BLaER1 (cell line): ENCODE measurements at regions not wholly inside any gene's neighbourhood (a gene's known extent, or its start where the extent isn't known, plus 50 kb on each side); places are given as distances from the start of the nearest gene placed in this dataset.

ENCODE experiments used
- H3K27ac ChIP-seq: shearing (Covaris generic); formaldehyde crosslinking; 2 replicates; pipeline ENCODE4 v1.8.1; 2022
- H3K27me3 ChIP-seq: shearing (Covaris generic); formaldehyde crosslinking; 2 replicates; pipeline ENCODE4 v1.8.1; 2022
- H3K36me3 ChIP-seq: shearing (Covaris generic); formaldehyde crosslinking; 2 replicates; pipeline ENCODE4 v1.8.1; 2022
- H3K4me1 ChIP-seq: shearing (Covaris generic); formaldehyde crosslinking; 2 replicates; pipeline ENCODE4 v1.8.1; 2022
- H3K4me2 ChIP-seq: shearing (Covaris generic); formaldehyde crosslinking; 2 replicates; pipeline ENCODE4 v1.8.1; 2022
- H3K4me3 ChIP-seq: shearing (Covaris generic); formaldehyde crosslinking; 2 replicates; pipeline ENCODE4 v1.8.1; 2022
- H3K9ac ChIP-seq: shearing (Covaris generic); formaldehyde crosslinking; 2 replicates; pipeline ENCODE4 v1.8.1; 2022
- H3K9me3 ChIP-seq: shearing (Covaris generic); formaldehyde crosslinking; 2 replicates; pipeline ENCODE4 v1.8.1; 2022
- H4K20me1 ChIP-seq: shearing (Covaris generic); formaldehyde crosslinking; 2 replicates; pipeline ENCODE4 v1.8.1; 2022
- Cebpa-rat ChIP-seq: shearing (Covaris generic); IDR thresholded peaks from 2 replicates; pipeline ENCODE4 v1.8.1; 2022

- H3K27ac ChIP-seq = no peak overlapping the region
- TF ChIP-seq Cebpa-rat = no peak
- H3K9me3 ChIP-seq = no peaks in the 10 kb centered on the region
- no peak overlapping the region for H3K4me2 ChIP-seq
- no peaks in the 10 kb centered on the region for H3K36me3 ChIP-seq
- H3K27me3 ChIP-seq = no peaks in the 10 kb centered on the region
- H3K4me3 ChIP-seq = no peak overlapping the region
- no peaks in the 10 kb centered on the region for H4K20me1 ChIP-seq
- no peak overlapping the region for H3K9ac ChIP-seq
- no peaks in the 10 kb centered on the region for H3K4me1 ChIP-seq
Observed at GRCh38 chr2:19208479-19209199, 149.8 kb downstream of the OSR1 start.

- no peaks in the 10 kb centered on the region for H3K9me3 ChIP-seq
- H4K20me1 ChIP-seq = no peaks in the 10 kb centered on the region
- H3K9ac ChIP-seq = no peak overlapping the region
- no peaks in the 10 kb centered on the region for H3K36me3 ChIP-seq
- no peak overlapping the region for H3K27ac ChIP-seq
- H3K4me3 ChIP-seq = no peak overlapping the region
- H3K4me1 ChIP-seq = no peaks in the 10 kb centered on the region
- no peaks in the 10 kb centered on the region for H3K27me3 ChIP-seq
- TF ChIP-seq Cebpa-rat = no peak
- no peak overlapping the region for H3K4me2 ChIP-seq
Observed at GRCh38 chr2:19207452-19207851, 151.0 kb downstream of the OSR1 start.

GRCh38 chr2:19205983-19206533 lies 152.4 kb downstream of the OSR1 start:
- H3K4me2 ChIP-seq = no peak overlapping the region
- H3K27me3 ChIP-seq = no peaks in the 10 kb centered on the region
- no peaks in the 10 kb centered on the region for H3K36me3 ChIP-seq
- no peak overlapping the region for H3K9ac ChIP-seq
- no peak overlapping the region for H3K4me3 ChIP-seq
- no peak overlapping the region for H3K27ac ChIP-seq
- H3K4me1 ChIP-seq = no peaks in the 10 kb centered on the region
- no peaks in the 10 kb centered on the region for H4K20me1 ChIP-seq
- H3K9me3 ChIP-seq = no peaks in the 10 kb centered on the region
- TF ChIP-seq Cebpa-rat = no peak

- Histone ChIP-seq H3K36me3 (no peaks in the 10 kb centered on the region), H3K4me3 (no peak overlapping the region), H3K27ac (no peak overlapping the region), H3K4me2 (no peak overlapping the region), H3K9ac (no peak overlapping the region), H3K9me3 (no peaks in the 10 kb centered on the region), H3K27me3 (no peaks in the 10 kb centered on the region), H4K20me1 (no peaks in the 10 kb centered on the region), H3K4me1 (no peaks in the 10 kb centered on the region)
- no peak for TF ChIP-seq Cebpa-rat
Observed at GRCh38 chr2:19203866-19204265, 154.6 kb downstream of the OSR1 start.

GRCh38 chr2:19201911-19202462 lies 156.4 kb downstream of the OSR1 start:
- Histone ChIP-seq H3K4me1 (no peaks in the 10 kb centered on the region), H3K27ac (no peak overlapping the region), H3K36me3 (no peaks in the 10 kb centered on the region), H3K27me3 (no peaks in the 10 kb centered on the region), H3K9me3 (no peaks in the 10 kb centered on the region), H3K4me3 (no peak overlapping the region), H3K9ac (no peak overlapping the region), H4K20me1 (no peaks in the 10 kb centered on the region), H3K4me2 (no peak overlapping the region)
- no peak for TF ChIP-seq Cebpa-rat

GRCh38 chr2:19198381-19198780 lies 160.0 kb downstream of the OSR1 start:
- Histone ChIP-seq H3K9ac (no peak overlapping the region), H3K4me1 (no peaks in the 10 kb centered on the region), H3K4me2 (no peak overlapping the region), H3K9me3 (no peaks in the 10 kb centered on the region), H4K20me1 (no peaks in the 10 kb centered on the region), H3K4me3 (no peak overlapping the region), H3K27me3 (no peaks in the 10 kb centered on the region), H3K27ac (no peak overlapping the region), H3K36me3 (no peaks in the 10 kb centered on the region)
- TF ChIP-seq Cebpa-rat = no peak

- no peak overlapping the region for H3K27ac ChIP-seq
- TF ChIP-seq Cebpa-rat = no peak
- H3K36me3 ChIP-seq = no peaks in the 10 kb centered on the region
- no peak overlapping the region for H3K4me2 ChIP-seq
- H4K20me1 ChIP-seq = no peaks in the 10 kb centered on the region
- no peaks in the 10 kb centered on the region for H3K27me3 ChIP-seq
- no peaks in the 10 kb centered on the region for H3K9me3 ChIP-seq
- no peak overlapping the region for H3K9ac ChIP-seq
- no peak overlapping the region for H3K4me3 ChIP-seq
- H3K4me1 ChIP-seq = no peaks in the 10 kb centered on the region
Observed at GRCh38 chr2:19195661-19196060, 162.8 kb downstream of the OSR1 start.

- Histone ChIP-seq H3K36me3 (no peaks in the 10 kb centered on the region), H3K4me3 (no peak overlapping the region), H3K27me3 (no peaks in the 10 kb centered on the region), H3K4me2 (no peak overlapping the region), H4K20me1 (no peaks in the 10 kb centered on the region), H3K27ac (no peak overlapping the region), H3K4me1 (no peaks in the 10 kb centered on the region), H3K9ac (no peak overlapping the region), H3K9me3 (no peaks in the 10 kb centered on the region)
- TF ChIP-seq Cebpa-rat = no peak
Observed at GRCh38 chr2:19189391-19189790, 169.0 kb downstream of the OSR1 start.

- Histone ChIP-seq H4K20me1 (no peaks in the 10 kb centered on the region), H3K27ac (no peak overlapping the region), H3K27me3 (no peaks in the 10 kb centered on the region), H3K9ac (no peak overlapping the region), H3K4me1 (no peaks in the 10 kb centered on the region), H3K36me3 (no peaks in the 10 kb centered on the region), H3K4me3 (no peak overlapping the region), H3K4me2 (no peak overlapping the region), H3K9me3 (no peaks in the 10 kb centered on the region)
- TF ChIP-seq Cebpa-rat = no peak
Observed at GRCh38 chr2:19187323-19188020, 171.0 kb downstream of the OSR1 start.

- no peaks in the 10 kb centered on the region for H3K36me3 ChIP-seq
- no peak for TF ChIP-seq Cebpa-rat
- H3K4me1 ChIP-seq = no peaks in the 10 kb centered on the region
- no peak overlapping the region for H3K27ac ChIP-seq
- H3K4me2 ChIP-seq = no peak overlapping the region
- H4K20me1 ChIP-seq = no peaks in the 10 kb centered on the region
- no peak overlapping the region for H3K9ac ChIP-seq
- no peaks in the 10 kb centered on the region for H3K27me3 ChIP-seq
- no peaks in the 10 kb centered on the region for H3K9me3 ChIP-seq
- no peak overlapping the region for H3K4me3 ChIP-seq
Observed at GRCh38 chr2:19185086-19185485, 173.3 kb downstream of the OSR1 start.
